Testis (tissue), 2 donors: ENCODE measurements at regions not wholly inside any gene's neighbourhood (a gene's known extent, or its start where the extent isn't known, plus 50 kb on each side); places are given as distances from the start of the nearest gene placed in this dataset.

Source experiments
- DNase-seq: peaks from one replicate; pipeline ENCODE4 v3.0.0-alpha.2; 2019
- H3K27ac ChIP-seq, 2 donors: fragments of 200-600 bp; sonication (generic); one replicate each; pipeline ENCODE4 v1.5.1; 2019
- H3K27me3 ChIP-seq: fragments of 200-600 bp; sonication (generic); one replicate; pipeline ENCODE4 v1.5.1; 2019
- H3K36me3 ChIP-seq: fragments of 200-600 bp; sonication (generic); one replicate; pipeline ENCODE4 v1.5.1; 2017; ENCODE audit warnings: low read depth; ENCODE audit errors: missing control alignments
- H3K4me1 ChIP-seq: fragments of 200-600 bp; sonication (generic); one replicate; pipeline ENCODE4 v1.5.1; 2019
- H3K4me3 ChIP-seq, 2 donors: fragments of 200-600 bp; sonication (generic); one replicate each; pipeline ENCODE4 v1.5.1; 2017 to 2019
- H3K9me3 ChIP-seq: fragments of 200-600 bp; sonication (generic); one replicate; pipeline ENCODE4 v1.5.1; 2017
- POLR2A ChIP-seq: fragments of 450-650 bp; IDR thresholded peaks from one replicate; pipeline ENCODE4 v1.6.1; 2017; ENCODE audit warnings: antibody characterized with exemption, mild to moderate bottlenecking, moderate library complexity
- WGBS, 2 donors: methylation state at CpG; one replicate each; pipeline ENCODE4 v1.1.5; 2018; 5-methylcytosine and 5-hydroxymethylcytosine counted together
- intact Hi-C: fragments of 100-400 bp; cut with DNase I; formaldehyde crosslinking; loops from one replicate; pipeline ENCODE4 v1.15.1; 2023; ENCODE audit warnings: low total_unique reads
- TF ChIP-seq, protein P1 (sequence below), 3 experiments: fragments of 450-650 bp in 2 of 3; fragments of 200-600 bp in 1 of 3; sonication (generic) in 1 of 3; IDR thresholded peaks; one replicate each; pipeline ENCODE4 v1.5.1; 2016 to 2019; ENCODE audit warnings: antibody characterized with exemption in 3 of 3, mild to moderate bottlenecking in 2 of 3, moderate library complexity in 1 of 3

- TF ChIP-seq POLR2A, result no peak
- TF ChIP-seq, protein P1, sequence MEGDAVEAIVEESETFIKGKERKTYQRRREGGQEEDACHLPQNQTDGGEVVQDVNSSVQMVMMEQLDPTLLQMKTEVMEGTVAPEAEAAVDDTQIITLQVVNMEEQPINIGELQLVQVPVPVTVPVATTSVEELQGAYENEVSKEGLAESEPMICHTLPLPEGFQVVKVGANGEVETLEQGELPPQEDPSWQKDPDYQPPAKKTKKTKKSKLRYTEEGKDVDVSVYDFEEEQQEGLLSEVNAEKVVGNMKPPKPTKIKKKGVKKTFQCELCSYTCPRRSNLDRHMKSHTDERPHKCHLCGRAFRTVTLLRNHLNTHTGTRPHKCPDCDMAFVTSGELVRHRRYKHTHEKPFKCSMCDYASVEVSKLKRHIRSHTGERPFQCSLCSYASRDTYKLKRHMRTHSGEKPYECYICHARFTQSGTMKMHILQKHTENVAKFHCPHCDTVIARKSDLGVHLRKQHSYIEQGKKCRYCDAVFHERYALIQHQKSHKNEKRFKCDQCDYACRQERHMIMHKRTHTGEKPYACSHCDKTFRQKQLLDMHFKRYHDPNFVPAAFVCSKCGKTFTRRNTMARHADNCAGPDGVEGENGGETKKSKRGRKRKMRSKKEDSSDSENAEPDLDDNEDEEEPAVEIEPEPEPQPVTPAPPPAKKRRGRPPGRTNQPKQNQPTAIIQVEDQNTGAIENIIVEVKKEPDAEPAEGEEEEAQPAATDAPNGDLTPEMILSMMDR (IDR thresholded peaks at IDR 0.05), result no peak
- intact Hi-C loops, result no loop called here
- no peaks in the 10 kb centered on the region for H3K9me3 ChIP-seq
- no peak for DNase-seq
- H3K4me3 ChIP-seq, result no peak overlapping the region
- H3K4me1 ChIP-seq, result no peaks in the 10 kb centered on the region
- H3K27me3 ChIP-seq, result no peaks in the 10 kb centered on the region
- WGBS, 2 donors, result 74 to 78% methylated on average over 16 to 17 of the region's 17 CpGs
- H3K36me3 ChIP-seq, result no peaks in the 10 kb centered on the region
- no peak overlapping the region for H3K27ac ChIP-seq
Measured at GRCh38 chr11:127115844-127116243, 115.3 kb upstream of the KIRREL3 start.

GRCh38 chr11:127114035-127114434, 113.5 kb upstream of the KIRREL3 start:
- 74 to 77% methylated on average over 5 of the region's 5 CpGs for WGBS, 2 donors
- intact Hi-C loops, result no loop called here
- Histone ChIP-seq H3K36me3 (no peaks in the 10 kb centered on the region), H3K4me1 (no peaks in the 10 kb centered on the region), H3K4me3 (no peak overlapping the region), H3K27ac (no peak overlapping the region), H3K9me3 (no peaks in the 10 kb centered on the region), H3K27me3 (no peaks in the 10 kb centered on the region)
- no peak for DNase-seq
- no peak for TF ChIP-seq POLR2A
- TF ChIP-seq, protein P1 (IDR thresholded peaks at IDR 0.05), result no peak

DNA sequence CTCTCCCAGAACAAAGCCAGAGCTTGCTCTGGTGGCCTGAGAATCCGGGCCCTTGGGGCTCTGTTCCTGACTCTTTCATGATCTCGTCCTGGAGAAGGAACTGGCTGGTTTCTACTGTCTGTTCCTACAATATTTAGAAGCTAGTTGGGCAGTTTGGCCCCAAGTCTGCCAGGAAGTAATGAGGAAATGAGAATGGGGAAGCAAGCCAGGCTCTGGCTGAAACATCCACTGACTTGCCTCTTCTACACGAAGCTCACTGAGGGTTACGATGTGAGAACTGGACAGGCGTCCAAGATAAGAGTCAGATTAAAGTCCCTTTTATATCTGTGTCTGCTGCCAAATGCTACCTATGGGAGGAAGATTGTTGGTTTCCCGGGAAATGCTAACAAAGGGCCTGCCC, 110.0 kb upstream of the KIRREL3 start:
- TF ChIP-seq, protein P1 (IDR thresholded peaks at IDR 0.05), result no peak
- TF ChIP-seq POLR2A, result no peak
- intact Hi-C loops, result no loop called here
- Histone ChIP-seq H3K27ac (no peak overlapping the region), H3K4me1 (no peaks in the 10 kb centered on the region), H3K27me3 (no peaks in the 10 kb centered on the region), H3K4me3 (no peak overlapping the region), H3K36me3 (no peaks in the 10 kb centered on the region), H3K9me3 (no peaks in the 10 kb centered on the region)
- DNase-seq, result no peak
- WGBS, 2 donors, result 33 to 53% methylated on average over 6 of the region's 6 CpGs

DNA sequence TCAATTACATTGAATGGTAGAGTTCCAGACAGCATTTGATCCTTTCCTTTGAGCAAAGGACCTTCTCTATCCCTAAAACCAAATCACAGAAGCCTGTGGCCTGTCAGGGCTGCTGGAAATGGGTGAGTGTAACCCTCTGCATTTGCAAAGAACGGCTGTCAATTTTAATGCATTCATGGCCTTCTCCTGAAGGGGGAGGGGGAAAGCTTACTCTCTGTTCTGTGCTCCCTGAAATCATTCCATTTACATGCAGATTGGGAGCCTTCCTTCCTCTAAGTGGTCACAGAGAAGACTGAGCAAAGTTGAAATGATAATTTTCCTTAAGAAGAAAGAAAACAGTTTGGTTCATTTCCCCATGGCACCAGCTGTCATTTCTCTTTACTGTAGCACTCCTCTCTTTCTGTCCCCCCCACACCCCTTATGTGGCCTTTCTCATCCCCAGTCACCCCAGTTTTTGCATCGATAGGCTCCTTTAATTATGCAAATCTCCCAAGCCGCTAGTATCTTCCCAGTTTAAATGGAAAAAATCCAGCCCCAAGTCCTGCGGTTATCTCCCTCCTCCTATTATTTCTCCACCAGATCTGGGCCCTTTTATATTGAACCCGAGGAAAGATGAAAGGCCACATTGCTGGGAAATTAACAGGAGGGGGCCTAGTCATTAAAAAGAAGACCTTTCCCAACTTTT, 109.4 kb upstream of the KIRREL3 start:
- 59 to 60% methylated on average over 5 of the region's 5 CpGs for WGBS, 2 donors
- Histone ChIP-seq H3K4me3 (no peak overlapping the region), H3K4me1 (no peaks in the 10 kb centered on the region), H3K27me3 (no peaks in the 10 kb centered on the region), H3K9me3 (no peaks in the 10 kb centered on the region), H3K27ac (no peak overlapping the region), H3K36me3 (no peaks in the 10 kb centered on the region)
- DNase-seq, result no peak
- intact Hi-C loops, result no loop called here
- TF ChIP-seq, protein P1 (IDR thresholded peaks at IDR 0.05), result no peak
- no peak for TF ChIP-seq POLR2A

DNA sequence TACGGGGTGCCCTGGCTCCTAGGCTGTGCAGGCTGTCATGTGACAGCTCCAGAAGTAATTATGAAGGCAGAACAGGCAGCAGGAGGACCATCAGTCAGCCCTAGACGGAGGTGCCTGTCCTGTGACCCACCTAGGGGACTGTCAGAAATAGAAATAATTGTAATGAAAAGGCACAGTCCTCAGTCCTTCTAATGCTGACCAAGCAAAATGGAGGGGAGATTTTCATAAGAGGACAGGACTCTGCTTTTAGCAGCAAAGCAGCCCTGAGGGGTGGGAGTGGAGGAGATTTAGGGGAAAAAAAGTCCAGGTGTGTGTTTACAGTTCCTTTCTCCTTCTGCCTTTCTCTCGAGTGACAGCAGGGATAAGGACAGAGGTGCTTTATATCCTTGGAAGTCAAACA, 108.3 kb upstream of the KIRREL3 start:
- H3K36me3 ChIP-seq, result no peaks in the 10 kb centered on the region

More for the DNA sequence above, 108.3 kb upstream of the KIRREL3 start:
- Histone ChIP-seq H3K4me3 (no peak overlapping the region), H3K27me3 (no peaks in the 10 kb centered on the region), H3K9me3 (no peaks in the 10 kb centered on the region), H3K27ac (no peak overlapping the region), H3K4me1 (no peaks in the 10 kb centered on the region)
- intact Hi-C loops, result no loop called here
- no peak for TF ChIP-seq POLR2A
- TF ChIP-seq, protein P1 (IDR thresholded peaks at IDR 0.05), result no peak
- 85 to 86% methylated on average over 3 of the region's 3 CpGs for WGBS, 2 donors
- no peak for DNase-seq
